B cell (primary cell): ENCODE measurements at regions not wholly inside any gene's neighbourhood (a gene's known extent, or its start where the extent isn't known, plus 50 kb on each side); places are given as distances from the start of the nearest gene placed in this dataset.

Experiments
- ATAC-seq: fragments of 200-7000 bp; cut with Tn5 transposase; one replicate; pipeline ENCODE4 v1.10.0; 2021; ENCODE audit warnings: low read depth, mild to moderate bottlenecking, moderate number of reproducible peaks, moderate library complexity
- CTCF ChIA-PET: fragments of 350-600 bp; sonication (Branson Sonifier 250); formaldehyde crosslinking; loops from one replicate; lab custom pipeline; 2021; ENCODE audit warnings: antibody characterized with exemption, inconsistent platforms; lab: Charles Lee
- POLR2A ChIA-PET: fragments of 350-600 bp; sonication (Branson Sonifier 250); formaldehyde crosslinking; loops from one replicate; lab custom pipeline; 2021; ENCODE audit warnings: antibody characterized with exemption; lab: Charles Lee
- DNase-seq: peaks from one replicate; pipeline ENCODE4 v3.0.0; 2013
- H2AFZ ChIP-seq: 2 replicates; pipeline ENCODE4 v1.6.1; 2012; ENCODE audit warnings: mild to moderate bottlenecking, low read depth, low read length; ENCODE audit not compliant: insufficient read depth, poor library complexity, severe bottlenecking
- H3K27ac ChIP-seq, 2 donors: 1 replicate in 1 of 2; 2 replicates in 1 of 2; pipeline ENCODE4 v1.5.1; 2012 to 2013; ENCODE audit warnings: low read length in 2 of 2, mild to moderate bottlenecking in 2 of 2, moderate library complexity in 1 of 2
- H3K27me3 ChIP-seq, 4 experiments: fragments of 200-600 bp in 1 of 4; sonication (generic) in 1 of 4; replicated peaks in 1 of 4; 1 replicate in 2 of 4; 2 replicates in 2 of 4; pipeline versions ENCODE4 v1.6.1 to v1.7.0; 2013 to 2016; ENCODE audit warnings: low read length in 3 of 4, mild to moderate bottlenecking in 2 of 4, mixed read lengths in 1 of 4, moderate library complexity in 1 of 4; ENCODE audit not compliant: insufficient read depth in 4 of 4, control insufficient read depth in 3 of 4; ENCODE audit errors: control extremely low read depth in 1 of 4
- H3K36me3 ChIP-seq, 2 experiments: replicated peaks in 1 of 2; 1 replicate in 1 of 2; 2 replicates in 1 of 2; pipeline versions ENCODE4 v1.6.1 to v1.7.1; 2013; ENCODE audit warnings: low read length in 1 of 2; ENCODE audit not compliant: insufficient read depth in 2 of 2, control insufficient read depth in 1 of 2; ENCODE audit errors: control extremely low read depth in 1 of 2, extremely low read depth in 1 of 2
- H3K4me1 ChIP-seq, 2 donors: fragments of 200-600 bp in 1 of 2; sonication (generic) in 1 of 2; 1 replicate in 1 of 2; 2 replicates in 1 of 2; pipeline versions ENCODE4 v1.5.1 to v1.6.1; 2013 to 2017; ENCODE audit warnings: low read length in 2 of 2; ENCODE audit not compliant: control insufficient read depth in 2 of 2, insufficient read depth in 2 of 2
- H3K4me2 ChIP-seq: replicated peaks from 2 replicates; pipeline ENCODE3; 2012; ENCODE audit warnings: mild to moderate bottlenecking, low read depth, low read length; ENCODE audit not compliant: poor library complexity, severe bottlenecking
- H3K4me3 ChIP-seq, 5 experiments: fragments of 200-600 bp in 1 of 5; sonication (generic) in 1 of 5; 1 replicate in 3 of 5; 2 replicates in 2 of 5; pipeline versions ENCODE4 v1.5.1 to v1.7.0; 2011 to 2016; ENCODE audit warnings: low read length in 4 of 5, mild to moderate bottlenecking in 4 of 5, low read depth in 2 of 5, control low read depth in 1 of 5, moderate library complexity in 1 of 5; ENCODE audit not compliant: insufficient read depth in 1 of 5; ENCODE audit errors: control extremely low read depth in 1 of 5, extremely low read depth in 1 of 5
- H3K79me2 ChIP-seq: fragments of 200-600 bp; sonication (generic); one replicate; pipeline ENCODE4 v1.6.0; 2016; ENCODE audit warnings: low read length; ENCODE audit not compliant: control insufficient read depth, insufficient read depth
- H3K9ac ChIP-seq: fragments of 200-600 bp; sonication (generic); 2 replicates; pipeline ENCODE4 v1.6.1; 2017; ENCODE audit warnings: mild to moderate bottlenecking, low read length, moderate library complexity
- H3K9me3 ChIP-seq, 3 donors: one replicate each; pipeline versions ENCODE4 v1.6.1 to v1.7.1; 2013; ENCODE audit warnings: low read length in 2 of 3; ENCODE audit not compliant: control insufficient read depth in 2 of 3, insufficient read depth in 1 of 3; ENCODE audit errors: control extremely low read depth in 1 of 3
- H4K20me1 ChIP-seq: 2 replicates; pipeline ENCODE4 v1.6.0; 2012; ENCODE audit warnings: mild to moderate bottlenecking, low read length; ENCODE audit not compliant: insufficient read depth, control insufficient read depth, poor library complexity, severe bottlenecking
- H3K27ac Mint-ChIP-seq: one replicate; pipeline ENCODE4 v1.8.0; 2021; ENCODE audit warnings: mixed read lengths
- H3K27me3 Mint-ChIP-seq: one replicate; pipeline ENCODE4 v1.8.0; 2021; ENCODE audit warnings: mixed read lengths
- H3K4me1 Mint-ChIP-seq: one replicate; pipeline ENCODE4 v1.8.0; 2021; ENCODE audit warnings: mixed read lengths
- H3K4me3 Mint-ChIP-seq: one replicate; pipeline ENCODE4 v1.8.0; 2021; ENCODE audit warnings: mixed read lengths
- H3K9me3 Mint-ChIP-seq: one replicate; pipeline ENCODE4 v1.8.0; 2022; ENCODE audit warnings: mixed read lengths; ENCODE audit not compliant: insufficient read depth
- EZH2 ChIP-seq: IDR thresholded peaks from 2 replicates; pipeline ENCODE4 v1.6.1; 2012; ENCODE audit warnings: borderline replicate concordance, low read depth, mild to moderate bottlenecking, moderate library complexity, low read length; ENCODE audit not compliant: insufficient read depth, poor library complexity, severe bottlenecking
- WGBS: methylation state at CpG from one replicate; pipeline ENCODE4 v1.1.5; 2013; ENCODE audit warnings: missing lambda C conversion rate; ENCODE audit not compliant: insufficient coverage; 5-methylcytosine and 5-hydroxymethylcytosine counted together
- intact Hi-C: fragments of 100-400 bp; cut with micrococcal nuclease; formaldehyde crosslinking; loops from one replicate; pipeline ENCODE4 v1.10.0; 2022
- TF ChIP-seq, protein P1 (sequence below): fragments of 200-600 bp; IDR thresholded peaks from one replicate; pipeline ENCODE4 v1.8.0; 2022; ENCODE audit warnings: antibody characterized with exemption, mild to moderate bottlenecking

DNA sequence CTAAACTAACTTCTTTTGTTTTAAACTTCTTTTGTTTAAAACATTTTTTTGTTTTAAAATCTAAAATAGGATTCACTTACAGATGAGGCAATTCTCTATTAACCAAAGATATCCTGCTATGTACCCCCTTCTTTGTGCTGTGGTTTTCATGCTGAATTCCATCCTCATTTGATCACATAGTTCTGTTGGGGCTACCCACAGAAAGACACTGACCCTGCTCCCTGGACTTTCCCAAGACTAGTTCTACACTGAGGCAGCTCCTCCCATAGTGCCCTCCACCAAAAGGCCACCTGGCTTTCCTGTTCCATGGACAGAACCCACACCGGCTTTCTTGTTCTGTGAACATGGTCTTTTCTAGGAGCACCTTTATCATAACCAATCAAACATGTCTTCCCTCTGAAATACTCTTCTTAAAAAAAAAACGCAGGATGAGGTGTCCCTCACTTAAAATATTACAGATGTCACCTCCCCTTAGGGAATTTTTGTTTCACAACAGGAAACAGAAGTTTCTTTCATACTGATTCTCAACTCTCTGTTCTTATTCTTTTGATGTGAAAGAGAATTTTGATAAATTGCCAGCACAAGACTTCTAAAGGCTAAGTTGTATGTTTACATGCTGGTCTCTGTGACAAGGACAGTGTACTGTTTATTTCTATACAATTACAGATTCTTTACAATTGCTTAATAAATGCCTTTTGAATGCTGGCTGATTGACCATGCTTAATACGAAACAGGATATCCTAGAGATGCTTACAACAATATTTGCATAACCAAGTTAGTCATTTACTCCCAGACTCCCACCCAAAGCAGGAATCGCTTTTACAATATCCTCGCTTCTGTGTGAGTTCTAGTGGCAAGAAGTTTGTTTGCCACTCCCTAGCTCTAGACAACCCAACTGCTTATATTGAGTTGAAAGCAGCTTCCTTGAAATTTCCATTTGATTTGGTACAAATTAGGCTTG, 300.4 kb downstream of the DTWD2 start:
- H3K4me2 ChIP-seq = no peak overlapping the region
- no peaks in the 10 kb centered on the region for H3K9me3 Mint-ChIP-seq
- no peaks in the 10 kb centered on the region for H3K4me1 Mint-ChIP-seq
- no peak overlapping the region for H2AFZ ChIP-seq
- no peaks in the 10 kb centered on the region for H4K20me1 ChIP-seq
- peaks cover 0 to 2% (median 0%) of the 10 kb centered on the region in 4 experiments for H3K27me3 ChIP-seq
- no peaks in the 10 kb centered on the region for H3K36me3 ChIP-seq
- ATAC-seq (no peak), DNase-seq (no peak)
- CTCF ChIA-PET = no interaction called here
- no peaks in the 10 kb centered on the region for H3K27me3 Mint-ChIP-seq
- WGBS = no CpG with 5 or more reads among the region's 5 CpGs
- TF ChIP-seq, protein P1, sequence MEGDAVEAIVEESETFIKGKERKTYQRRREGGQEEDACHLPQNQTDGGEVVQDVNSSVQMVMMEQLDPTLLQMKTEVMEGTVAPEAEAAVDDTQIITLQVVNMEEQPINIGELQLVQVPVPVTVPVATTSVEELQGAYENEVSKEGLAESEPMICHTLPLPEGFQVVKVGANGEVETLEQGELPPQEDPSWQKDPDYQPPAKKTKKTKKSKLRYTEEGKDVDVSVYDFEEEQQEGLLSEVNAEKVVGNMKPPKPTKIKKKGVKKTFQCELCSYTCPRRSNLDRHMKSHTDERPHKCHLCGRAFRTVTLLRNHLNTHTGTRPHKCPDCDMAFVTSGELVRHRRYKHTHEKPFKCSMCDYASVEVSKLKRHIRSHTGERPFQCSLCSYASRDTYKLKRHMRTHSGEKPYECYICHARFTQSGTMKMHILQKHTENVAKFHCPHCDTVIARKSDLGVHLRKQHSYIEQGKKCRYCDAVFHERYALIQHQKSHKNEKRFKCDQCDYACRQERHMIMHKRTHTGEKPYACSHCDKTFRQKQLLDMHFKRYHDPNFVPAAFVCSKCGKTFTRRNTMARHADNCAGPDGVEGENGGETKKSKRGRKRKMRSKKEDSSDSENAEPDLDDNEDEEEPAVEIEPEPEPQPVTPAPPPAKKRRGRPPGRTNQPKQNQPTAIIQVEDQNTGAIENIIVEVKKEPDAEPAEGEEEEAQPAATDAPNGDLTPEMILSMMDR = no peak
- no peak for TF ChIP-seq EZH2
- intact Hi-C loops = no loop called here
- no peak overlapping the region for H3K9ac ChIP-seq
- H3K4me3 ChIP-seq = no peak overlapping the region
- no peaks in the 10 kb centered on the region for H3K79me2 ChIP-seq
- H3K9me3 ChIP-seq = no peaks in the 10 kb centered on the region
- no peak overlapping the region for H3K4me3 Mint-ChIP-seq
- POLR2A ChIA-PET = no interaction called here
- no peak overlapping the region for H3K27ac Mint-ChIP-seq
- H3K27ac ChIP-seq = no peak overlapping the region
- no peaks in the 10 kb centered on the region for H3K4me1 ChIP-seq

DNA sequence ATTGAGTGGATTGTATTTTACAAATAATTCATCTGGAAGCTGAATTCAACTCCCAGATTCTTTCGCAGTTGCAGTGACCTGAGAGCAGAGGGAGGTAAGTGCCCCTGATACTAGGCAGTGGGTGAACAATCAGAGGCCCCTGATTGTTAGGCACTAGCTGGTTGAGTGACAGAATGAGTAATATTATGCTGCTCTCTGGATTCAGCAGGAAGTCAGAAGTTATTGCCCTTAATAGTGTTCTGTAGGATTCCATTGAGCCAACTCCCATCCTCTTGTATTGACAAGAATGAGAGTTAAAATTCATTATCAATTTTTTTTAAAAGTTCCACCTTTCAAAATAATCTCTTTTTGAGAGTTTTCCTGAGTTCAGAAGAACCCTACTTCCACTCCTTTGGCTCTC, 301.2 kb downstream of the DTWD2 start:
- H3K27ac Mint-ChIP-seq = no peak overlapping the region
- ChIA-PET CTCF (no interaction called here), POLR2A (no interaction called here)
- Histone ChIP-seq H3K9ac (no peak overlapping the region), H2AFZ (no peak overlapping the region), H3K9me3 (no peaks in the 10 kb centered on the region), H3K27me3 (peaks cover 0 to 2% (median 0%) of the 10 kb centered on the region in 4 experiments), H4K20me1 (no peaks in the 10 kb centered on the region), H3K4me2 (no peak overlapping the region), H3K4me3 (no peak overlapping the region), H3K4me1 (no peaks in the 10 kb centered on the region), H3K79me2 (no peaks in the 10 kb centered on the region), H3K27ac (no peak overlapping the region), H3K36me3 (no peaks in the 10 kb centered on the region)
- WGBS = 100% methylated on average over 1 of the region's 1 CpG
- no peaks in the 10 kb centered on the region for H3K9me3 Mint-ChIP-seq
- DNase-seq (no peak), ATAC-seq (no peak)
- H3K4me1 Mint-ChIP-seq = no peaks in the 10 kb centered on the region
- H3K27me3 Mint-ChIP-seq = no peaks in the 10 kb centered on the region
- TF ChIP-seq, protein P1 = no peak
- no peak for TF ChIP-seq EZH2
- intact Hi-C loops = no loop called here
- H3K4me3 Mint-ChIP-seq = no peak overlapping the region
